Upper lobe of left lung (tissue), 4 donors: ENCODE measurements at regions not wholly inside any gene's neighbourhood (a gene's known extent, or its start where the extent isn't known, plus 50 kb on each side); places are given as distances from the start of the nearest gene placed in this dataset.

ENCODE experiments used
- POLR2AphosphoS5 ChIP-seq, 2 donors: sonication (generic); formaldehyde crosslinking; IDR thresholded peaks; one replicate each; pipeline ENCODE4 v1.5.1; 2017; ENCODE audit warnings: antibody characterized with exemption in 2 of 2
- TF ChIP-seq, protein P1 (sequence below), 6 experiments: fragments of 450-650 bp in 4 of 6; fragments of 200-600 bp in 2 of 6; sonication (generic) in 2 of 6; IDR thresholded peaks; one replicate each; pipeline ENCODE4 v1.5.1; 2016 to 2019; ENCODE audit warnings: antibody characterized with exemption in 6 of 6

- TF ChIP-seq, protein P1, sequence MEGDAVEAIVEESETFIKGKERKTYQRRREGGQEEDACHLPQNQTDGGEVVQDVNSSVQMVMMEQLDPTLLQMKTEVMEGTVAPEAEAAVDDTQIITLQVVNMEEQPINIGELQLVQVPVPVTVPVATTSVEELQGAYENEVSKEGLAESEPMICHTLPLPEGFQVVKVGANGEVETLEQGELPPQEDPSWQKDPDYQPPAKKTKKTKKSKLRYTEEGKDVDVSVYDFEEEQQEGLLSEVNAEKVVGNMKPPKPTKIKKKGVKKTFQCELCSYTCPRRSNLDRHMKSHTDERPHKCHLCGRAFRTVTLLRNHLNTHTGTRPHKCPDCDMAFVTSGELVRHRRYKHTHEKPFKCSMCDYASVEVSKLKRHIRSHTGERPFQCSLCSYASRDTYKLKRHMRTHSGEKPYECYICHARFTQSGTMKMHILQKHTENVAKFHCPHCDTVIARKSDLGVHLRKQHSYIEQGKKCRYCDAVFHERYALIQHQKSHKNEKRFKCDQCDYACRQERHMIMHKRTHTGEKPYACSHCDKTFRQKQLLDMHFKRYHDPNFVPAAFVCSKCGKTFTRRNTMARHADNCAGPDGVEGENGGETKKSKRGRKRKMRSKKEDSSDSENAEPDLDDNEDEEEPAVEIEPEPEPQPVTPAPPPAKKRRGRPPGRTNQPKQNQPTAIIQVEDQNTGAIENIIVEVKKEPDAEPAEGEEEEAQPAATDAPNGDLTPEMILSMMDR (IDR thresholded peaks at IDR 0.05) = no peak
- no peak for TF ChIP-seq POLR2AphosphoS5 (IDR thresholded peaks at IDR 0.05)
Observed at GRCh38 chr11:100612766-100613165, 74.3 kb upstream of the ARHGAP42 start.
